NCI-H2107 (cell line): ENCODE measurements at regions not wholly inside any gene's neighbourhood (a gene's known extent, or its start where the extent isn't known, plus 50 kb on each side); places are given as distances from the start of the nearest gene placed in this dataset.

Experiments used
- DNase-seq: peaks from one replicate; lab custom pipeline; 2025; lab: John Stamatoyannopoulos, UW

DNA sequence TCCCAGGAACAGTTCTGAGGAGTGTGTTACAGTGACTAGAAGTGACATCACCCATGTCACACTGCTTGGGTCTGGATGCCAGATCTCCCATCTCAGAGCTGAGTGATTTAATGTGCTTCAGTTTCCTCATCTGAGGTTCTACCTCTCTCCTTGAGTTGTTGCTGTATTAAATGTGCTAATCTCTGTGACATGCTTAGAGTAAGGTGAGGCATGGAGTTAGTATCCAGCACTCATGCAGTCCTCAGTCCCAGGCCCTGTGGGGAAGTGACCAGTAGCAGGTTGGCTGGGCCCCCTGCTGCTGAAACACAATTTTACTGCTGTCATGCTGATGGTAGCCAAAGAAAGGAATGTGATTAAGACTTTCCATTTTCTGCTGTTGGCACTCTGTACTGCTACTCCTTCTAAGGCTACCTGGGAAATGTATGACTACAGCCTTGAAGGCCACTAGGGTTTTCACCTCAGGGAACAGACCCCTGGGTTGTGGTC, 639.6 kb downstream of the MID1IP1 start:
- DNase-seq: no peak

DNA sequence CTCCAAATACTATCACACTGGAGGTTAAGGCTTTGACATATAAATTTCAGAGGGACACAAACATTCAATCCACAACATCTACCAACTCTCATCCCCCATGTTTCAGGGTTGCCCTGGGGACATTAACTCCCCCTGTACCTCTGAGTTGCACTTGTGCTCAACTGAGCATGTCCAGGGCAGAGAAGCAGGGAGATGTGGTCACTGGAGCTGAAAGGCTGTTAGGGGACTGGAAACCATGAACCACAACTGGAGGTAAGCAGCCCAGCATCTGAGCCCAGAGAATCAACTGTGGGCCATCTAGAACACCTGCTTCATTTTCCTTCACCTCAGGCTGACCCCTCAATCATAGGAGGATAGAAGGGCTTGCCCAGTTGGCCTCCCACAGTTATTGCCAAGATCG, 641.1 kb downstream of the MID1IP1 start:
- no peak for DNase-seq

- DNase-seq: no peak
Measured at GRCh38 chrX:39443240-39443639, 642.0 kb downstream of the MID1IP1 start.

DNA sequence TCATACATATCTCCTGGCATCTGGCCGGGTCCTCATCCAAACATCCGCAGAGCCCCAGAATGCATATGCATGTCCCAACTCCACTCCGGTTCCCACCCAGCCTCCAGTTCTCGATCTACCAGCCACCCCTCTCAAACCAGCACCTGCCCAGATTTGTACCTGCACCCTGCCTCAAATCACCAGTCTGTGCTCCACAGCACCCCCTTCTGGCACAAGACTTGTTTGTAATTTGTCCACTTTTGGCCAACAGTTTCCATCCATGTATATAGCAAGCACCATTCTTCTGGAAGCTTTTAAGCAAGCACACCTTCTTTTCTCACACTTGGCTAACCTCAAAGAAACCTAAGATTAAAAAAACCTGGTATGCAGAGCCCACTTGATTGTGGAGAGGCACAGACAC, 644.1 kb downstream of the MID1IP1 start:
- no peak for DNase-seq

- no peak for DNase-seq
Measured at GRCh38 chrX:39449352-39449751, 648.1 kb downstream of the MID1IP1 start.

DNA sequence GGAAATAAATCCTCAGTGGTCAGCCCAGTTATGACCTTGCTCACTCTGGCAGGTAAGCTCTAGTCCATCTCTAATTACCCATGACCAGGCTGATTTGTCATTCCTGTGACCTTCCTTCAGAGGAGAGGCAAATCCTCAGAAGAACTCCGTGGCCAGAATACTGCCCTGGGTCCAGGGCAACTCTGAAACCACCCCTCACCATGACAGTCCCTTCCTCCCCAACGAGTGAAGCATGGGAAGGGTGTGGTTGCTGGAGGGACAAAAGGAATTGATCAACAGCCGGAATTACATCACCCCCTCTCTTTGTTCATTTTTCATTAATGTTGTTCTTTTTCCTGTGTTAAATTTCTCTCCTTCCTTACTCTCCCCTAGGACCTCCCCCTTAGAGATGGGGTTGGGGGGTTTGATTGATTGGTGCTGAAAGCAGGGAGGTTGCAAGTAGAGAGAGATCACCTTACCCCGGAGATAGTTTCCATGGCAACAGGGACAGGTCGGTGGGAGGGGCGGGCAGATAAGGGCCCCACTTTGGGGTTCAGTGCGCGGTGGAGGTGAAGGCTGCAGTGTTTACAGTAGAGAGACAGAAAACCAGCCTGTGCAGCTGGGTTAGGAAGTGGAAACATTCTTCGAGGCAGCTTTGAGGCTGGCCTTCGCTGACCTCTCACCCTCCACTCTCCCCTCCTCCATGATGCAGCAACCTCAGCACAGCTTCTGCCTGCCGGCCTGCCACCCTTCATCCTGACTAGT, 647.4 kb downstream of the BCOR start:
- no peak for DNase-seq

GRCh38 chrX:39451046-39451445, 646.7 kb downstream of the BCOR start:
- no peak for DNase-seq

DNA sequence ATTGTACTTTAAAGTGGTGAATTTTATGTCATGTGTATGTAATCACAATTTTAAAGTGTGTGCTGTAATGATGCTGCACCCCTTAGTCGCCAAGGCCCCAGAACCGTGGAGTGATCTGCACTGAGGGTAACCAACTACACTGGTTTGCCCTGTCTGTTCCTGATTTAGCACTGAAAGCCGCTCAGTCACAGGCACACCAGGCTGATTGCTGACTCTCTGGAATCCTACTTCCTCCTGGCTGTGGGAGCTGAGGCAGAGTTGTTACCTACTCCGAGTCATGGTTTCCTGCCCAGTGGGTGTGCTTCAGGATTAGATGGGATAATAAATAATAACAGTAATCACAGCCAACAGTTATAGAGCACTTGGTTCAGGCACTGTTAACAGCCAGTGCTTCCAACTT, 645.4 kb downstream of the BCOR start:
- DNase-seq: no peak

GRCh38 chrX:39453889-39454621, 643.7 kb downstream of the BCOR start:
- DNase-seq: no peak

DNA sequence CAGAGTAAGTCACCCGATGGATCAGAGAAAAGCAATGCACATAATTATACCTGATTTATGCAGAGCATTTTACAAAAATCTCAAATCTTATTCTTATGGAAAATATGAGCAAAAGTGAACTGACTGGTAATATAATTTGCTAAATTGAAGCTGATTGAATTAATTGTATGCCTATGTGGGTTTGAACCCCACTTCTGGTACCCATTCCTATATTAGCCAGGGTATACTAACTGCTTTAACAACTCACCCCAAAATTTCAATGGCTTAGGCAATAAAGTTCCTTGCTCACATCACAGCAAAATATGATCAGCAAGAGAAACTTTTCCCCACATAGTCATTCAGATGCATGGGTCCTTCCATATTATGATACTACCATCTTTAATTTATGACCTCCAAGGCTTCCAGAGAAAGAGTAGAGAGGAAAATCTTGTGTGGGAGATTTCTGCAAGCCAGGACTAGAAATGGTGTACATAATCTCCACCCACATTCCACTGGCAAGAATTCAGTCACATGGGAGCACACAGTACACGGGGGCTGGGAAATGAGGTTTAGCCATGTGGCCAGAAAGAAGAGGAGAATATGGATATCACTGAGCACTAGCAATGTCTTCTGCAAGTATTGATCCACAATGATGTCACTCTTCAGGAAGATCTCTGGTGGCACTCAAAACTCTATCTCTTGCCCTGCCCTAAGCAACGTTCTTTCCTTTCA, 640.7 kb downstream of the BCOR start:
- DNase-seq: no peak

- no peak for DNase-seq
Measured at GRCh38 chrX:39458779-39459178, 639.0 kb downstream of the BCOR start.

DNA sequence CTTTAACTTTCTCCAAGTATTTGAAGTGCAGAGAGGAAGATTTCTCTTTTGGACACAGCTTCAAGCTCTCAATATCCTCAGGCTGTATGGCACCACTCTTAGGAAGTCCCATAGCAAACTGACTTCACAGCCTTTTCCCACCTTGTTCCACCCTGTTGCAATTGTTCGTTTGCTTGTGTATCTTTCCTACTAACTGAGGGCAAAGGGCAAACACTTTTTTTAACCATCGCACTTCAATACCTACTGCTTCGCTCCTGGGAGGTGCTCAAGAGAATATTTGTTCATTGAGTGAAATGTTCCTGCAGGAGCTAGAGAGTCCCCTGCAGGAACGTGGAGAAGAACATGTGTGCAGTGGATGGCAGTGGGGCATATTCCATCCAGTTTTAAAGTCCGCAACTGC, 638.6 kb downstream of the BCOR start:
- DNase-seq: no peak

GRCh38 chrX:39459952-39460351, 637.8 kb downstream of the BCOR start:
- no peak for DNase-seq

- DNase-seq: no peak
Measured at GRCh38 chrX:39460499-39460898, 637.3 kb downstream of the BCOR start.

DNA sequence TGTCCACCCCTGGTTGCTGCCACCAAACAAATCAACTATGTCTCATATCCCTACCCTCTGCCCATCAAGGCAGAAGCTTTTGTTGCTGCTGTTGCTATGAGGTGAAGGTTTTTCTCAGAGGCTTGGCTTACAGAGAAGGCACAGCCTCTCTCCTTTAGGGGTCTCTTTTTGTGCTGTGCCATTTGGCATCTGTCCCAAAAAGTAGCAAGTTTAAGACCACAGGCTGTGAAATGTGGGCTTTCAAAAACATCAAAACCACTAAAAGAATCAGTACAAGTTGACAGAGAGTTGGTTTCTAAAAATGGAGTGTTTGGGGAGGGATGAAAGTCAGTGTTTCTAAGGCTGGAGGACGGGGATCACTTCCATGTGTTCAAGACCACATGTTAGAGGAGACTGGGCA, 634.9 kb downstream of the BCOR start:
- no peak for DNase-seq

DNA sequence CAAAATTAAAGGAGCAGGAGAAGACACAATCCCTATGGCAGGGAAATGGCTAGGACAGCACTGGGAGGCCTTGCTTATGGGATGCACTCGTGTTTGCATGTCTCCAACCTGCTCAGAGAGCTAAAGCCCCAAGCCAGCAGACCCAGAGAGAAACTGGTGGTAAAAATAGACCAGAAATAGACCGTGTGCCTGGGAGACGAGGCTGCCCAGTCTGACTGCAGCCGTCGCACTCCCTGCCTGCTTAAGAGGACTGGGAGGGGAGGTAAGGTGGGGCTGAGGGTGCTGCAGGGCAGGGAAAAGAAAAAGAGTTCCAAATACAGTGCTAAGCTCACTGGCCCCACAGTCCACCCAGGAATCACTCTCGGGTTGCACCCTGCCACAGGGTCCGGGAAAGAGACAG, 633.5 kb downstream of the BCOR start:
- DNase-seq: no peak

- no peak for DNase-seq
Measured at GRCh38 chrX:39465467-39465866, 632.3 kb downstream of the BCOR start.

- DNase-seq: no peak
Measured at GRCh38 chrX:39465906-39466305, 631.9 kb downstream of the BCOR start.

DNA sequence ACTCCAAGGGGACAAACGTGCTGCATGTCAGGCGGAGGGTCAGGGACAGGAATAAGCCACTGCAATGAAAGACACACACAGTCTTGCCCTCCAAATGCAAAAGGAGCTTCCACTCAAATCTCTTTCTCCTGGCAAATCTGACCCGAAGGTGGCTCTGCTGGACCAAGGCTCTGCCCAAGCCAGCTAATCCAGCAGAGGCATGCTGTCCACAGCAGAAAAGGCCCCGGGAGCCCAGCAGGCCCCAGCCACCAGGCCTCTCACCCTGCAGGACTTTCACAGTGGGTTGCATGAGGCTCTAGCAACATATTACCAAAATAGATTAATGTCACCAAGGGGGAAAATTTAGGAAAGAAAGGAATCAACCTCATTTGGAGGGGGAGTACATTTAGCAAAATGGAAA, 628.6 kb downstream of the BCOR start:
- no peak for DNase-seq

DNA sequence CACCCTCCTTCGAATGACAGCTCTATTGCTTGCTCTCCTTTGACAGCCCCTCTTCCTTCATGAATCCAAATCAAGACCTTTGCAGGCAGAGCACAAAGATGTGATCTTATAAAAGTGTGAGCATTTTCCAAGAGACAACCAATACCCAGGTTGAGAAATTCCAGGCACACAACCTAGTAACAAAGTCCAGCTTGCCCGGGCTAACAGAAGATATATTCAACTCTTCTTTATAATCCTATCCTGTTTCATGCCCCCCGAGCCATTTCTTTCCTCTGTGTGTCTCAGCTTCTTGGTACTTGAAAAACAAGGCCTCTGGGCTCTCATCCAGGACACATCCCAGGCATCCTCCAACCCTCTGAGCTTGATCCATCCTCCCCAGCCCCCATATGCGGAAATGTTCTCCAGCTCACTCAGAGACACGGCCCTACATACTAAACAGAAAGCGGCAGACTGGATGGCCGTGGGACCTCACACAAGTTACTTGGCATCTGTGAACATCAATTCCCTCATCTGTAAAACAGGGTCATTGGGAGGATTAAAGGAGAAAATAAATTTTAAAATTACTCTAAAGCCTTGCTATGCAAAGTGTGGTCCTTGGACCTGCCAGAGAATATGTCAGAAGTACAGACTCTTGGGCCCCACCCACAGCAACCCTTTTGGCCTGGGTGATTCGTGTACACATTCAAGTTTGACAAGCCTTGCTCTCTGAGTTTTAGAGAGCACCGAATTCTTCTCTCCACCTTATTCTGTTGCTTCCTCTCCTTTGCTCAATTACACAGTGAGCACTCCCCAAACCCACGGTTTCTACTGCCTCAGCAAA, 627.0 kb downstream of the BCOR start:
- no peak for DNase-seq

DNA sequence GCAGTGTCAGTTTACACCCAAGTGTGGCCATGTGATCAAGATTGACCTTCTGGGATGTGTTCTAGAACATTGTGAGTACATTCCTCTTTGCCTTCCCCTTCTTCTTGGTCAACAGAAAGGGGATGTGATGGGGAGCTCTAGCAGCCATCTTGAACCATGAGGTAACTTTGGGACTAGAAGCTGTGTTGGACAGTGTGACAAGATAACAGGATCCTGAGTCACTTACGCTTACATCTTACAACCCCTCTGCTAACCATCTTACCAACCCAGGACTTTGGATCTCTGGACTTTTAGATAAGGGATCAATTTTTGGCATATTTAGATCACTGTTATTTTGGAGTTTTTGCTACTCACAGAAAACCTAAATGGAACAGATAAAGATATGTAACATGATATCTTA, 625.6 kb downstream of the BCOR start:
- DNase-seq: no peak

DNA sequence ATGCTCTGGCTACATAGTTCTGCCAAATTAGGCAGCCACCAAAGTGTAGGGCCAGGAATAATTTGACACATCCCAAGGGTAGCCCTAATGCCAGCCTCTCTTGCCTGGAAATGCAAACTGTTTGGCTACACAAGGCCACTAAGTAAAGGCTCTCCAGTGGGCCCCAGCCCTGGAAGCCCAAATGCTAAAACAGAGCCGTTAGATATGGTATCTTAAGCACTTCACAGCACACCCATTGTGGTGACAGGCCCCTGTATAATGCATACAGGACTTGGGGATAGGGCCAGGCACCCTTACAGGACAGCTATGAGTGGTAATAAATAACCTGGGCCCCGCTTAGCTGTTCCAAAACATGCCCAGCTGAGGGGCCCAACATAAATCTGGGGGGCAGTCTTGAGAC, 623.9 kb downstream of the BCOR start:
- no peak for DNase-seq
